Anterior cingulate cortex (tissue), 58 donors: ENCODE measurements at regions not wholly inside any gene's neighbourhood (a gene's known extent, or its start where the extent isn't known, plus 50 kb on each side); places are given as distances from the start of the nearest gene placed in this dataset.
"Not testable (repeated sequence)": the region's sequence is repeated elsewhere in the genome, so short reads cannot be mapped to it uniquely, and the experiment has no call there.

ENCODE experiments used
- DNase-seq, 58 donors: peaks; one replicate each; lab custom pipeline; 2025; lab: John Stamatoyannopoulos, UW

DNA sequence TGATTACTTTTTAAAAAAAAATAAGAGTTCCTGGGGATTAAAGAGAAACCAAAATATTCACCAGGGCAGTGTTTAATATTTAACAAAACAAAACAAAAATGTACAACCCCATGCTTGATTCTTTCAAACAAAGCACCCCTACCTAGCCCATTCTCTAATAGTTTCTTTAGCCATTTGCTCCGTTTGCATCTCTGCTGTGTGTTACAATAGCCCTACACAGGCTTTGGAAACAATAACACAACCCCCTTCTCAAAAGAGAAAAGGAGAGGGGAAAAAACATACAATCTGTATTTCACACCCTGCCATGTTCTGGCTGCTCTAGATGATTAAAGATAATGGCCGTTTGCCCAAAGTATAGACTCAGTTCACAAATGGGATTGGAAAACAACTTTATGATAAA lies 302.9 kb downstream of the CPS1 start:
- no peak for DNase-seq

DNA sequence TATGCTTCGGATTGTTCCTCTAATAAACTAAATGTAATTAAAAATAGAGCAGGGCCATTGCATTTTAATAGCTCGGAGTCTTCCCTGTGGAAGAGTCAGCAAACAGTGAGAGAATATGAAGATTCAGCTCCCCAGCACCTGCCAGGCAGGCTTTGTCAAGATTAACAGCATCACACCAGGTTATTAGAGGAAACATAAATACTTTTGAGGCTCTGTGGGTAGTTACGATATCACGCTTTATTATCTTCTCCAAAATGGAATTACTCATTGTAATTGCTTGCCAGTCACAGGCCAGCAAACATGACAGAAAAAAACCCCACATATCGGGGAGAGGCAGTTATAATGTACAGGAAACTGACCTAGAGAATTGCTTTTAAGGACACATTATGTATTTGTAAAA lies 303.9 kb downstream of the CPS1 start:
- no peak for DNase-seq

DNA sequence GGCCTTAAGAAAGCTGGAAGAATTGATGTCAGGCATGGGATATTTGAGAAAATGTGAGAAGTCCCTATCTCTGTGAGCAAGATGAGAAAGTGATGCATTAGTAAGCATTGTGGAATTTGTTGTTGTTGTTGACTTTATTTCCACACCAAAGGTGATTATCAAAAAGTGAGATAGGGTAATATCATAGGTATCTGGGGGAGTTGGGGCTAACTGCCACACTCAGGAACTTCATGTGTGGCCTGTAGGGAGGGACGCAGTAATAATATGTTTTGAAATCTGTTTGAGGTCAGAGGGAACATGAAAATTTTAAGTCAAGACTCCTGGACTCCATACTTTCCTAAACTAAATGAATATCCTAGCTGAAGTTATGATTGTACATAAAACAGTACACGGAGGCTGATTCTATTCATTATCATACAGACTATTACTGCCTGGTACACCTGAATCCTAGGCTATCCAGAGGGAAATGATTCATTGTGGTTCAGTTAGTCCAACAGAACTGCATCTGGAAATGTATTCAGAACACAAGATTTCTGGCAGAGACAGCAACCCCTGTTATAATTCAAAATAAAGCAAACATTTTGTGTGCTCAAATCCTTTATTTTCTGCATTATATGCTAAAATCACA lies 304.8 kb downstream of the CPS1 start:
- DNase-seq = no peak

DNA sequence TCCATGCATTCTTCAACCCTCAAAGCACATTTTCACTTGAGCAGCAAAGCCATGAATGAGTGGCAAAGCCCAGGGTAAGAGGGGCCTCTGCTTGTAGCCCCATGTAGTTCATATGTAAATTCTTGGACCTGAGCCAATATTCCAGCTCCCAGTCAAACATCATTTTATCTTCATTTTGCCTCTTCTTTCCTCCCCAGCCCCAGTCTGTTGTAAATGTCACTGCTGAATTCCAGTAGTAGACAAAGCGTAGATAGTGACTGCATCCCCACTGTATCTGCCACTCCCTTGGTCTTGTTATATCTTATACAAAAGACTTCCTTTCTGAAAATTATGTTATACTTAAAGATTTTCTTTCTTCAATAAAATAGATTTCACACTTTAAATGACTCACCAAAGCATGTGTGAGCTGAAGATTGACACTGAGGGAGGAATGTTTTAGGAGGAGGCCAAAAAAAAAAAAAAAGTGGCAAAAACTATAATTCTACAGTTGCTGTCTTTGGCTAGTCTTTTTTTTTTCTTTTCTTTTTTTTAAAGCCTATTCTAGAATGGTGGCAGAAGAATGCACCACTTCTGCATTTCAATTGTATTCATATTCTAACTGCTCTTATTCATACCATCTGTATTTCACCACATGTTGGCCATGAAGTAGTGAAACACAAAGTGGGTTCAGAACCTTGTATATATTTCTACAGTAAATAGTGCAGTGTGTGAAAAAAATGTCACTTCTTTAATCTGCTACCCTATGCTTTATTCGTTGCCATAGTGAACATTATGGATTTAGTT lies 306.1 kb downstream of the CPS1 start:
- no peak for DNase-seq

DNA sequence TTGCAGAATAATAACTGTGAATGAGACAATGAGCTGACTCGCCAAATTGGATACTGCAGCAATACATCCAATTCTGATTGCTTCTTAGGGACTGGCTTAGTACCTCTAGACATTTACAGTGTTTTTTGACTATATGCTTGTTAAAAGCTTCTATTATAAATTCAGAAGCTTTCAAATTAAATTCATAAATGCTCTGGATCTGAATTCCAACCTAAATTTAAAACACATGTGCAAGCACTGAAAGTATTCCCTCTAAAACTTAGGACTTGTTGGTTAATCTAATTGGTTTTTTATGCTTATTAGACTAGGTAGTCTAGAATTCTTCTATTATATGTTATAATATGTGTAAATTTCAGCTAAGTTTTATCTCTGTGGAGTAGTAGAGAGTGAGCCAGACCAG lies 306.9 kb downstream of the CPS1 start:
- DNase-seq = no peak

DNA sequence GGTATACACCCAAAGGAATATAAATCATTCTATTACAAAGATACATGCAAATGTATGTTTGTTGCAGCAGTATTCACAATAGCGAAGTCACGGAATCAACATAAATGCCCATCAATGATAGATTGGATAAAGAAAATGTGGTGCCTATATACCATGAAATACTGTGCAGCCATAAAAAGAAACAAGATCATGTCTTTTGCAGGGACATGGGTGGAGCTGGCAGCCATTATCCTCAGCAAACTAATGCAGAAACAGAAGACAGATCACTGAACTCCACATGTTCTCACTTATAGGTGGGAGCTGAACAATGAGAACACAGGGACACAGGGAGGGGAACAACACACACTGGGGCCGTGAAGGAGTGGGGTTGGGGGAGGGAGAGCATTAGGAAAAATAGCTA lies 315.2 kb downstream of the CPS1 start:
- DNase-seq = not testable (repeated sequence)

DNA sequence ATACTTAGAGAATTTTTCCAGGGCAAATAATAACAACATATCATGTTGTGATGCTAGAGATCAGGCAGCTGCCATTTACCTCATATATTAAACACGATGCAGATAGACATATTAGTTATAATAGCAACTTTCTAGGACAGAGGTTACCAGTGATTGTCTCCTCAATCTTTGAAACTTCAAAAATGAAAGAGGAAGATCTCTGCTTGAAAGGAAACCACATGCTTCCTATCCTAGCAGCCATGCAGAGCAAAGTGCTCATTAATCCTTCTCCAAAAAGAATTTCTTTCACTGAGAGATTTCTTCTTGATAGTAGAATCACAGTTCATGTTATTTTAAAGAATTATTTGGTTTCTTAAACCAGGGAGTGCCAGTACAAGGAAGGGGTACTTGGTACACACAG lies 317.2 kb downstream of the CPS1 start:
- DNase-seq = no peak

DNA sequence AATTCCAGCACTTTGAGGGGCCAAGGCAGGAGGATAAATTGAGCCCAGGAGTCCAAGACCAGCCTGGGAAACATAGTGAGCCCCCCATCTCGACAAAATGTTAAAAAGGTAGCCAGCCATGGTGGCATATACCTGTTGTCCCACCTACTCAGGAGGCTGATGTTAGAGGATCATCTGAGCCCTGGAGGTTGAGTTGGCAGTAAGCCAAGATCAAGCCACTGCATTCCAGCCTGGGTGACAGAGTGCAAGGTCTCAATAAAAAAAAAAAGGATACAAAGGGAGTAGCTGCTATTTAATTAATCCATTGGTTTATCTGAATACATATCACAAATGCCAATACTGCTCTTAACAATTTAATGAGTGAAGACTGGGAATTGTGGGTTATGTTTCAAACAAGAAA lies 327.8 kb downstream of the CPS1 start:
- DNase-seq = no peak

DNA sequence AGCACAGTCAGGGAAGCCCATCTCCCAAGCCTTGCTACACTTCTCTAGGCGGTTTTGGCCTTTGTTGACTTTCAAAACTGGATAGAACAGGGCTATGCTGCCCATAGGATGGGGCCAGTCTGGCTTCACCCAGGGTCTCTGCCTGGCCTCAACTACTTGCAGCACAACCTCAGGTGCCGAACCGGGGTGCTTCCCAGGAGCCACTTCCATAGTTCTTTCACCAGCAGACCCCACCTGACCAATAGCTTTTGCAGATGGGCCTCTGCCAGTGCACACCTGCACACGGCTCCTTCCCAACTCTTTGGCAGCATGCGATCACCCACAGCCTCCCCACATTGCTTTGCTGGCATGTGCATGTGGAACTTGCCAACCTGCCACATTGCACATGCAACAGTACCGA lies 331.6 kb downstream of the CPS1 start:
- no peak for DNase-seq

DNA sequence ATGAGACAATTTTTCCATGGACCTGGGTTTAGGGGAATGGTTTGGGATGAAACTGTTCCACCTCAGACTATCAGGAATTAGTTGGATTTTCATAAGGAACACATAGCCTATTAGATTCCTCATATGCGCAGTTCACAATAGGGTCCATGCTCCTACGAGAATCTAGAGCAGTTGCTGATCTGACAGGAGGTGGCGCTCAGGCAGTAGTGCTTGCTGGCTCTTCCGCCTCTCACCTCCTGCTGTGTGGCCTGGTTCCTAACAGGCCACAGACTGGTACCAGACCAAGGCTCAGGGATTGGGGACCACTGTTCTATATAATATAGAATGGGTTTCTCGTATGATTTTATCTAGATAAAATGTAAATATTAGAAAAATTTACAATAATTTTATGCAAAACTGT lies 338.7 kb downstream of the CPS1 start:
- no peak for DNase-seq

DNA sequence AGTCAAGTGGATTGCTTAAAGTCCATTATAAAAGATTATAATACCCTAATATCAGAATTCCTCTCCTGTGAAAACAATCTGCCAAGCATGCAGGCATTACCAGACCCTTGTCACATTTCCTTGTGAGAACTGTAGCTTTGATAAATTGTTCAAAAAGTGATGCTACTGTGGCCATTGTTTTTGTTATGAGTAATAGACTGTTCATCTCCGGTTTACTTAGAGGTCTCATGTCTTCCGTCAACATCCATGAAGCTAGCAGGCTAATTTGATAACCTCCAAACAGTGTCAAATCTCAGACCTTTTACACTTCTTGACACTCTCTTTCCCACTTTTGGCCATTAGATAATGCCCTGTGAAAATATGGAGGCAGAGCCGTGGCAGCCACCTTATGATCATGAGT lies 342.7 kb downstream of the CPS1 start:
- no peak for DNase-seq

DNA sequence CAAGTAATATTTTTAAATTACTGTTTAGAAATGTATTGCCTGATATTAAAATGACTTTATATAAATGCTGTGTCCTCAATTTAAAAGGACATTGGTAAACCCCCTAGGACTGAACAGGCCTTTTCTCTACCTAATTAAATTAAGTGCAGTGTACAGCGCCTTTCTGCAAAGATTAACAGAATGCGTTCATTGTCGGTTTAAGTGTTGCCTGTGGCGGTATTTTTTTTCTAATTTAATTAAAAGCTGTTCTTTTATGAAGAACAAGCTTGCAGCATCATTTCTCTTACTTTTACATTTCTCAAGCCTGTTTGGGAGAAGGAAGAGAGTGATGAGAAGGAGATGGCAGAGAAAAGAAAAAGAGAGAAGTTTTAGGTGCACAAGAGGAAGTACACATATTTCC lies 344.9 kb downstream of the CPS1 start:
- no peak for DNase-seq

DNA sequence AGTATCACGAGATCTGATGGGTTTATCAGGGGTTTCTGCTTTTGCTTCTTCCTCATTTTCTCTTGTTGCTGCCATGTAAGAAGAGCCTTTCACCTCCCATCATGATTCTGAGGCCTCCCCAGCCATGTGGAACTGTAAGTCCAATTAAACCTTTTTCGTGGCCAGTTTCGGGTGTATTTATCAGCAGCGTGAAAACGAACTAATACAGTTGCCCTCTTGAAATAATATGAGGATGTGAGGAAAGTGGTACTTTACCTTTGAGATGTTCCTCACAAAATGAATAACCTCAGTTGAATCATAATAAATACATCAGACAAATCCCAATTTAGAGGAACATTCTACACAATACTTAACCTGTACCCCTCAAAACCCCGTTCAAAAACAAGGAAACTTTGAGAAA lies 356.4 kb downstream of the CPS1 start:
- no peak for DNase-seq

DNA sequence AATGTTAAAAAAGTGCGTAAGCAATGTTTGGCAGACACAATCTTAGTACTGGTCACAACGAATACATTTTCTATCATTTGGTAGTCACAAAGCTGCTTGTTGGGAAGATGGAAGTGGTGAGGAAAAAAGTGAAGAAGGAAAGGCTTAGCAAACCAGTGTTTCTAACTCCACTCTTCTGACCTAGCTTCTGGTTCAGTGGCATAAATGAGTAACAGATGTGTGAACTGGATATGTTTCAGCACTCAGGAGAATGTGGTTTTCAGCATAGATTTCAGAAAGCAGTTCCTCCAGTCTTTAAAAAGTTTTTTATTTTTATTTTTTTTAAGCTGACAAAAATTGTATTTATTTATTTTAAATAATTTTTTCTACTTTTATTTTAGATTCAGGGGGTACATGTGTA lies 357.1 kb downstream of the CPS1 start:
- DNase-seq = no peak

DNA sequence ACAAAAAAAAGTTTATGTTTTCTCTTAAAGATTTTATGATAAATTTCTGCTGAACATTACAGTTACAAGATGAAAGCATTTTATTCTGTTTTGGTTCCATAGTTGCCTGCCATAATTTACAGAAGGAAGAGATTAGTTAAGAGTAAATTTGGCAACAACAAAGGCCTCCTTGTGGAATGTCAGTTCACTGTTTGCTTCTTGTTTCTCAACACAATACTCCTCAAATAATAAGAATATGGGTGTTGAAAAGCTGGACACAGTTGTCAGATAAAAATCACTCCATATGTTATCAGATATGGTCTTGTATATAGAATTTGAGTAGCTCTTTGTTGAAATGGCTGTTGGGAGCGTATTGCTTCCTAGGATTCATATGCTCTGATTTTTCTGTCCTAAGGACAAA lies 359.5 kb downstream of the CPS1 start:
- no peak for DNase-seq

DNA sequence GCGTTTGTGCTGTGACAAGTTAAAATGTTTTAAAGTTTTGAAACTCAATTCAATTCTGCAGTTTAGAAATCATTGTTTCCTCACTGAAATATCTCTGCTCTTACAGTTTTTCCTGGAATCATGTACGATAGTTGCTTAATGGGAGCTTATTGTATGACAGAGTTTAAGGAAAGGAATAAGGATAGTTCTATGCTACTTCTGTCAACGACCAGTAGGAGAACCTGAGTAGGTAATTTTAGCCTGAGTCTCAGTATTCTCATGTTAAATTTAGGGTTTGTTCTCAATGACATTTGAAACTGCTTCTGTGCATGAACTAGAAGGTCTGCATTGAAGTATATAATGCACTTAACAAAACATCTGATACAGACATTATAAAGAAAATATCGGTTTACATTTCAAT lies 361.1 kb downstream of the CPS1 start:
- DNase-seq = no peak

DNA sequence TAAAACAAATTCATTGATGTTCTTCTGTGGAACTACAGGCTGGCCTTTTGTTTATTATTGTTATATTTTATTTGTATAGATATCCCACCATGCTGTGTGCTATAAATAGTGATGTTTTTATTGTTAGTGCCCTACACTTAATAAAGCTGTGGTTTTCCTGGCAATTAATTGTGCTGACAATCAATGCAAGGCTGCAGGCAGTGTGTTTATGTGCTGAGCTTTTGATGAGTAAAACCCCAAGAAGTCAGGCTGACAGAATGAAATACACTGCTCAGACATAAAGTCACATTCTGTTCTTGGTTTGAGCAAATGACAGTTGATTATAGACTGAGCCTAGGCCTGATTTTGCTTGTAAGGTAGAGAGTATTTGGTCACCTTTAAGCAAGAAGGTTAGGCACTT lies 362.7 kb downstream of the CPS1 start:
- DNase-seq = no peak

DNA sequence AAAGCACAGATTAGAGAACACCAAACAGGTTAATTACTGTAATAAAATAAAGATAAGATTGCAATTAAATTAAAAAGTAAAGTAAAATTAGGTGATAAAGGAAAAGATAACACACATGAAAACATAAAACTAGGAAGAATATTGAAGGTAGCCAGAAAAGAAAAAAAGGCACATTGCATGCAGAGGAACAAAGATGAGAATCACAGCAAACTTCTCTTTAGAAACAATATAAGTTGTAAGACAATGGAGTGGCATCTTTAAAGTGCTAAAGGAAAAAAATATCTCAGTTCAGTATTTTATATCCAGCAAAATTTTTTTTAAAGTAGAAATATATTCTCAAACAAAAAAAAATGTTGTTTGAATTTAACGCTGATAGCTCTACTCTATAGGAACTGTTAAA lies 366.0 kb downstream of the CPS1 start:
- DNase-seq = no peak

DNA sequence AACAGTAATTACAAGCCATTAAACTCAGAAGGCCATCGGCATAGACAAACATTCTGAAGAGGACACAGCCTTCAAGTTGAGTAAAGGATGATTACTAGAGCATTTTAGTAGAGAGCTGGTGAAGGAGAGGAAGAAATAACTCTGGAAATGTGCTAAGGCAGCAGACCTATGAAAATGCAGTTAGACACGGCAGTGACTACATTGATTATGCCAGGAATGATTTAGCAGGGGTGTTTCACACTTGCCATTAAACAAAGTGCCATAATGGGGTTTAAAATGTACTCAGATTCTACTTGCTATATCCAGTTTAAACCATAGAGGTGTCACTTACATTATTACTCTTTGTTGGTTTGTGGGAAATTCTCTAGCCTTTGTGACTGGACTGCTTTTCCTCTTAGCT lies 372.3 kb downstream of the CPS1 start:
- DNase-seq = no peak

DNA sequence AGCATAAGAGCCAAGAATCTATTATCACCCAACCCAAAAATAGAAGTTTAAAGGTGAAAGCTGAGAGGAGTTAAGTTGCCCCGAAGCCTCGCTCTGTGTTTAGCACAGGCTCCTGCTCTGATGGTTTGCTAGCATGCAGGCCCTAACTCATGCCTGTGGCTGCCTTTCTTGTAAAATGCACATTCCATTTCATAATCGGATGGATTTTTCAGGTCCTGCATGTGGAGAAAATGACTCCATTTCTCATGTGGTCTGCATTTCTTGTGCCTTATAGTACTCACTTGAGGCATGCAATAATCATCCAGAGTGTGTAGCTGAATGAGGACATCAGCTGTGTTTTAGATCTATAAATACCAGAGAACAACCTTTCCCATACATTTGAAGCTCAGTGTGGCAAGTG lies 381.8 kb downstream of the CPS1 start:
- DNase-seq = no peak

DNA sequence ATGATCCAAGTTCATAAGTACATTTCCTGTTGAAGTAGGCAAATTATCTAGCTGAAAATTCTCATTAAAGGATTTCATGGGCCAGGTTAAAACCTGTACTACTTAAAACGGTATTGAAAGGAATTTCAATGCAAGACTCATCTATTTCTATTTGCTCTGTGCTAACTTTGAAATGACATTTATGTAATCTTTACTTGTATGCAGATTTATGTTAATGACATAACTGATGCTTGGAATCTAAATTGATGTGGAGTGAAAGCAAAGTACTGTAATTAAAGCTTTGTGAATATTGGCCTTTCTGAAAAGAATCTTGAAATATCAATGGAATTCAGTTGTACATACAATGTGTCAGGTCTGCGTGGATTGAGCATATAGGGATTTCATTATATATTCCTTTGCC lies 390.0 kb downstream of the CPS1 start:
- DNase-seq = no peak

DNA sequence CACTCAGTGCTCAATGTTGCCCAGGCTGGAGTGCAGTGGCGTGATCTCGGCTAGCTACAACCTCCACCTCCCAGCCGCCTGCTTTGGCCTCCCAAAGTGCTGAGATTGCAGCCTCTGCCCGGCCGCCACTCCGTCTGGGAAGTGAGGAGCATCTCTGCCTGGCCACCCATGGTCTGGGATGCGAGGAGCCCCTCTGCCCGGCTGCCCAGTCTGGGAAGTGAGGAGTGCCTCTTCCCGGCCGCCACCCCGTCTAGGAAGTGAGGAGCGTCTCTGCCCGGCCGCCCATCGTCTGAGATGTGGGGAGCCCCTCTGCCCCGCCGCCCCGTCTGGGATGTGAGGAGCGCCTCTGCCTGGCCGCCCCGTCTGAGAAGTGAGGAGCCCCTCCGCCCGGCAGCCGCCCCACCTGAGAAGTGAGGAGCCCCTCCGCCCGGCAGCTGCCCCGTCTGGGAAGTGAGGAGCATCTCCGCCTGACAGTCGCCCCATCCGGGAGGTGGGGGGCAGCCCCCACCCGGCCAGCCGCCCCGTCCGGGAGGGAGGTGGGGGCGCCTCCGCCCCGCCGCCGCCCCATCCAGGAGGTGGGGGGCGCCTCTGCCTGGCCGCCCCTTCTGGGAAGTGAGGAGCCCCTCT lies 394.1 kb downstream of the CPS1 start:
- not testable (repeated sequence) for DNase-seq
